Left ventricle myocardium inferior (tissue), 1 donor: ENCODE measurements at regions not wholly inside any gene's neighbourhood (a gene's known extent, or its start where the extent isn't known, plus 50 kb on each side); places are given as distances from the start of the nearest gene placed in this dataset.

Experiments
- DNase-seq: peaks from one replicate; pipeline ENCODE4 v3.0.0-alpha.2; 2020
- H3K27ac ChIP-seq: fragments of 200-600 bp; replicated peaks from 2 replicates; pipeline ENCODE4 v1.8.0; 2021
- H3K27me3 ChIP-seq: fragments of 200-600 bp; 2 replicates; pipeline ENCODE4 v1.8.0; 2021; ENCODE audit warnings: low read depth
- H3K36me3 ChIP-seq: fragments of 200-600 bp; 2 replicates; pipeline ENCODE4 v1.8.0; 2021
- H3K4me1 ChIP-seq: fragments of 200-600 bp; 2 replicates; pipeline ENCODE4 v1.8.0; 2021
- H3K4me3 ChIP-seq: fragments of 200-600 bp; 2 replicates; pipeline ENCODE4 v1.8.0; 2021; ENCODE audit warnings: mild to moderate bottlenecking, moderate library complexity
- H3K9me3 ChIP-seq: fragments of 200-600 bp; replicated peaks from 2 replicates; pipeline ENCODE4 v1.8.0; 2021
- CTCF ChIP-seq: fragments of 200-600 bp; IDR thresholded peaks from 2 replicates; pipeline ENCODE4 v1.8.0; 2021; ENCODE audit warnings: antibody characterized with exemption, mild to moderate bottlenecking, borderline replicate concordance
- intact Hi-C: fragments of 100-400 bp; cut with micrococcal nuclease; formaldehyde crosslinking; loops from one replicate; pipeline ENCODE4 v1.11.0; 2022
- donor health status: DM: no; HTN: yes; CAD: no; lungs with severe emphysema.

GRCh38 chr12:107480836-107481608, 204.6 kb upstream of the PWP1 start:
- Histone ChIP-seq H3K4me3 (no peak overlapping the region), H3K4me1 (no peaks in the 10 kb centered on the region), H3K36me3 (no peaks in the 10 kb centered on the region), H3K9me3 (no peaks in the 10 kb centered on the region), H3K27ac (no peak overlapping the region), H3K27me3 (peaks cover 10% of the 10 kb centered on the region)
- TF ChIP-seq CTCF, result no peak
- DNase-seq, result no peak
- intact Hi-C loops, result no loop called here

GRCh38 chr12:107484230-107484629, 201.4 kb upstream of the PWP1 start:
- Histone ChIP-seq H3K36me3 (no peaks in the 10 kb centered on the region), H3K4me1 (no peaks in the 10 kb centered on the region), H3K27me3 (peaks cover 9% of the 10 kb centered on the region), H3K27ac (no peak overlapping the region), H3K4me3 (no peak overlapping the region), H3K9me3 (no peaks in the 10 kb centered on the region)
- intact Hi-C loops, result no loop called here
- no peak for DNase-seq
- no peak for TF ChIP-seq CTCF

- Histone ChIP-seq H3K36me3 (no peaks in the 10 kb centered on the region), H3K9me3 (no peaks in the 10 kb centered on the region), H3K4me1 (no peaks in the 10 kb centered on the region), H3K27ac (no peak overlapping the region), H3K27me3 (peaks cover 9% of the 10 kb centered on the region), H3K4me3 (no peak overlapping the region)
- intact Hi-C loops, result no loop called here
- TF ChIP-seq CTCF, result no peak
- DNase-seq, result no peak
Measured at GRCh38 chr12:107484941-107485340, 200.7 kb upstream of the PWP1 start.

GRCh38 chr12:107485731-107486130, 199.9 kb upstream of the PWP1 start:
- peaks cover 9% of the 10 kb centered on the region for H3K27me3 ChIP-seq
- no peaks in the 10 kb centered on the region for H3K9me3 ChIP-seq
- no peak for TF ChIP-seq CTCF
- H3K4me3 ChIP-seq, result no peak overlapping the region
- no peak for DNase-seq
- no peaks in the 10 kb centered on the region for H3K4me1 ChIP-seq
- H3K27ac ChIP-seq, result no peak overlapping the region
- intact Hi-C loops, result no loop called here
- no peaks in the 10 kb centered on the region for H3K36me3 ChIP-seq

GRCh38 chr12:107486140-107486892, 199.3 kb upstream of the PWP1 start:
- TF ChIP-seq CTCF, result no peak
- Histone ChIP-seq H3K4me1 (no peaks in the 10 kb centered on the region), H3K9me3 (no peaks in the 10 kb centered on the region), H3K27me3 (peaks cover 9% of the 10 kb centered on the region), H3K36me3 (no peaks in the 10 kb centered on the region), H3K4me3 (no peak overlapping the region), H3K27ac (no peak overlapping the region)
- intact Hi-C loops, result no loop called here
- DNase-seq, result no peak
